Adipocyte (in vitro differentiated cells): ENCODE measurements at regions not wholly inside any gene's neighbourhood (a gene's known extent, or its start where the extent isn't known, plus 50 kb on each side); places are given as distances from the start of the nearest gene placed in this dataset.

ENCODE experiments used
- DNase-seq: peaks from one replicate; pipeline ENCODE4 v3.0.0-alpha.2; 2015; ENCODE audit warnings: low read depth
- H3K27me3 ChIP-seq: replicated peaks from 2 replicates; pipeline ENCODE4 v1.7.0; 2013; ENCODE audit warnings: mild to moderate bottlenecking, low read length, moderate library complexity; ENCODE audit not compliant: control insufficient read depth, insufficient read depth
- H3K36me3 ChIP-seq: 2 replicates; pipeline ENCODE4 v1.7.0; 2013; ENCODE audit warnings: low read length, mild to moderate bottlenecking, moderate library complexity; ENCODE audit not compliant: control insufficient read depth, insufficient read depth, severe bottlenecking
- H3K4me1 ChIP-seq: 2 replicates; pipeline ENCODE4 v1.7.0; 2013; ENCODE audit warnings: mild to moderate bottlenecking, low read length, moderate library complexity; ENCODE audit not compliant: control insufficient read depth, insufficient read depth
- H3K4me3 ChIP-seq: 2 replicates; pipeline ENCODE4 v1.7.0; 2013; ENCODE audit warnings: mild to moderate bottlenecking, low read length, moderate library complexity
- H3K9ac ChIP-seq: 2 replicates; pipeline ENCODE4 v1.7.0; 2013; ENCODE audit warnings: mild to moderate bottlenecking, low read length, moderate library complexity
- H3K9me3 ChIP-seq: 2 replicates; pipeline ENCODE4 v1.7.0; 2013; ENCODE audit warnings: mild to moderate bottlenecking, low read length, moderate library complexity; ENCODE audit not compliant: control insufficient read depth

DNA sequence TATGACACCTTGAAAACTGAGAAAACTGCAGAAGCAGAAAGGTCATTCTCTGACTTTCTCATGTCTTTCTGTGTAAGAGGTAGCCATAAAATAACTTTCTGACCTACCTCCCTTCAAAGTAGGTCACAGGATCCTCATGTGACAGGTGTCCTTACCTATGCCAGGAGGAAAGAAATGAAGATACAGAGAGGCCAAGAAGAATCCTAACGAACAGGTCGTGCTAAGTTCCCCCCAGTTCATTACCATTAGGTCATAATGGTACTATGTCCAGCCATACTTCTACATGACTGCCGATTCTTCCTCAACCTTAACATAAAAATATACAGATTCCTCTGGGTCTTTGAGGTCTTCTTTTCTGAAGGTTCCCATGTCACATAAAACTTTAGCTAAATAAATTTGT is 118.6 kb downstream of the FOXB1 start:
- H3K4me1 ChIP-seq: peaks cover 4% of the 10 kb centered on the region
- H3K9me3 ChIP-seq: no peaks in the 10 kb centered on the region
- DNase-seq: no peak
- no peaks in the 10 kb centered on the region for H3K36me3 ChIP-seq
- peaks cover 24% of the 10 kb centered on the region for H3K27me3 ChIP-seq
- H3K4me3 ChIP-seq: no peak overlapping the region
- no peak overlapping the region for H3K9ac ChIP-seq

DNA sequence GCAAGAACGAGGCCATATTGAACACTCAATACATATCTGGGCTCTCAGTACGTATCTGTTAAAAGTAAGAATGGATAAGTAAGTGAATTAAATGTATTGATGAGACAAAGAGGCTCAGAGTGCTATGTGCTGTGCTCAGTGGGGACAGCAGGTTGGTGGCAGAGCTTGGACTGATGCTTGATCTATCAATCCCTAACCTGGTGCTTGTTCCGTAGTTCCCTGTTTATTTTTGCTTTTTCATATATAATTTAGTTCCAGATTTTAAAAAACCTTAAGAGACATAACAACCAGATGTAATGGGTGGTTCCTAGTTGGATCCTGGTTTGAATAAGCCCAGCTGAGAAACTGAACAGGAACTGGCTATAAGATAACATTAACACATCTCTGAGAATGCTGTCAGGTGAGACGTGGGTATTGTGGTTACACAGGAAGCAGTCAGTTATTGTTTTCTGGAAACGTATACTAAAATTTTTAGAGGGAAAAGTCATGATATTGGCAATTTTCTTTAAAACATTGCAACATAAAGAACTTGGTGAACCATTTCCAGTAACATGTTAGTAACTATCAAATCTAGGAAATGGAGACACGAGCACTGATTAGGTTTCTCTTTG is 120.5 kb downstream of the FOXB1 start:
- no peak overlapping the region for H3K9ac ChIP-seq
- no peaks in the 10 kb centered on the region for H3K36me3 ChIP-seq
- peaks cover 8% of the 10 kb centered on the region for H3K4me1 ChIP-seq
- no peaks in the 10 kb centered on the region for H3K9me3 ChIP-seq
- DNase-seq: no peak
- no peak overlapping the region for H3K4me3 ChIP-seq
- H3K27me3 ChIP-seq: peaks cover 7% of the 10 kb centered on the region

DNA sequence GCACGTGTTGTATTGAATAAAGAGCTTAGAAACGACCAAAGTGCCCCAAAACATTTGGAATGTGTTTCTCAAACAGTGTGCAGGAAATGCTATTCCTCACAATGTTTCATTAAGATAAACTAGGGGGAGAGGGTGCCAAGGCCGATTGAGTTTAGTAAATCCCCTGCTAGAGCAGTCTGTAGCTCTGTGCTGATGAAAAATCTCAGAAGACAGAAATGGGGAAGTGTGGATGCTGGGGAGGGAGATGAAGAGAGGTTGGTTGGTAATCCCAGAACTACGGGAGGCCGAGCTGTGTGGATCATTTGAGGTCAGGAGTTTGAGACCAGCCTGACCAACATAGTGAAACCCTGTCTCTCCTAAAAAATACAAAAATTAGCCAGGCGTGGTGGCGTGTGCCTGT is 121.2 kb downstream of the FOXB1 start:
- H3K9ac ChIP-seq: no peak overlapping the region
- H3K9me3 ChIP-seq: no peaks in the 10 kb centered on the region
- peaks cover 8% of the 10 kb centered on the region for H3K4me1 ChIP-seq
- DNase-seq: no peak
- no peaks in the 10 kb centered on the region for H3K36me3 ChIP-seq
- no peak overlapping the region for H3K4me3 ChIP-seq
- peaks cover 3% of the 10 kb centered on the region for H3K27me3 ChIP-seq

DNA sequence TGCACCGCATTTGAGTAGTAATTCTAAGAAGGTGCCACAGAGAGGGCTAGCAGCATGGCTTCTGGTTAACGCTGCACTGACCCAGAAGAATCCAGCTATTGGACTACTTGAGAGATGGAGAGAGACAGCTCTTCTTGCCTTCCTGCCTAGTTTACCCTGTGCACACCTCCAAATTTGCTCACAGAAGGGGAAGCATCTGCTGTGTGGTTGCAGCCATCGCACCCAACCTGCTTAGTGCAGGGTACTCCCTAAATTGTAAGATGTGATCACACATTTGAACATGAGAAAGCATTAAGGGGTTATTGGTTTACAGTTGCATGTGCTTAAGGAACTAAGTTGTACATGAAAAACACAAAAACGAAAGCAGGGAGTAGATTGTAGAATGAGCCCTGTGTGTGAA is 122.1 kb downstream of the FOXB1 start:
- Histone ChIP-seq H3K27me3 (no peaks in the 10 kb centered on the region), H3K9ac (no peak overlapping the region), H3K36me3 (no peaks in the 10 kb centered on the region)

DNA sequence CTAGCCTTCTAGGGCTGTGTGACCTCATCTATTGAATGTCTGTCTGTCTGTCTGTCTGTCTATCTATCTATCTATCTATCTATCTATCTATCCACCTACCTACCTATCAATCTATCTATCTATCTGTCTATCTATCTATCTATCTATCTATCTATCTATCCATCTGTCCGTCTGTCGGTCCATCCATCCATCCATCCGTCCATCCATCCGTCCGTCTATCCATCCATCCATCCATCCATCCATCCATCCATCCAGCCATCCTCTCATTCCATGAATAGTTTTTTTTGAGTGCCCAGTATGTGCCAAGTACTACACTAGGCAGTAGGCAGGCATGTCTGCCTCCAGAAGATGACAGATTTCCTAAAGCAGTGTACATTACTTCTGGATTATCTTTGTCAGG is 122.5 kb downstream of the FOXB1 start:
- Histone ChIP-seq H3K27me3 (no peaks in the 10 kb centered on the region), H3K9ac (no peak overlapping the region), H3K9me3 (no peaks in the 10 kb centered on the region), H3K36me3 (no peaks in the 10 kb centered on the region), H3K4me1 (peaks cover 8% of the 10 kb centered on the region), H3K4me3 (no peak overlapping the region)
- no peak for DNase-seq

More for the DNA sequence above, 122.1 kb downstream of the FOXB1 start:
- peaks cover 8% of the 10 kb centered on the region for H3K4me1 ChIP-seq
- no peak overlapping the region for H3K4me3 ChIP-seq
- no peaks in the 10 kb centered on the region for H3K9me3 ChIP-seq
- no peak for DNase-seq

DNA sequence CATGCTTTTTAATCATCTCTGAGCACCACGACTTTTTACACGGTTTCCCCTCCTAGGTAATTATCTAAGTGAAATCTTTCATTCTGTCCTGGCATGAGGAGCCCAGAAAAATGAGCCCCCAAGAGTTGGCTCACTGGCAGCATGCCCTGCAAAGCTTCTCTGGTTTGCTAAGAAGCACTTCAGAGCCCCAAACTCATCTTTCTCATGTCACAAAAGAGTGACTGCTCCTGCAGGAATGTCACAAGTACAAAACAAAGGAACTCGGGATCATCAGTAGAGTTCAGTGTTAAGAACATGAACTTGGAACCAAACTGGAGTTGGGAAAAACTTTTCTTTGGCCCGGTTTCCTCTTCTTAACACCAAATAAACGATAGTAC is 123.9 kb downstream of the FOXB1 start:
- peak overlapping the region; percentile 79 for H3K9ac ChIP-seq
- no peak for DNase-seq
- H3K27me3 ChIP-seq: peaks cover 6% of the 10 kb centered on the region
- peak overlapping the region; percentile 78 for H3K4me3 ChIP-seq
- peaks cover 8% of the 10 kb centered on the region for H3K4me1 ChIP-seq
- no peaks in the 10 kb centered on the region for H3K9me3 ChIP-seq
- no peaks in the 10 kb centered on the region for H3K36me3 ChIP-seq

DNA sequence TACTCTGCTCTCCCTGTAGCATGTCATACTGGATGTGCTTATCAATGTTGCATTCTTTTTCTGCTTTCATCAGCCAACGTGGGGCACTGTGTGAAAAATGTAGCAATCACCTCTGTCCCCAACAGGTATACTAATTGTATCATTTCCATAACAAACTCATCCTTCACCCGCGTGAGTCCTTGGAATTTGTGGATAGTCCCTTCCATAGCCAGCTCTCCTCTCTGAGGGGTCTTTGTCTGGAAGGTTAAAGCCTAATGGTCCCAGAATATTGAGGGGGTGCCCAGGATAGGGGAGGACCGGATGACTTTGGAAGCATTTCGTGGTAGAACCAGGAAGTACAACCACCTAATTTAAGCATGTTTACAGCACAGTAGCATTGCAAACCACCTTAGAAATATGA is 124.6 kb downstream of the FOXB1 start:
- no peaks in the 10 kb centered on the region for H3K9me3 ChIP-seq
- H3K27me3 ChIP-seq: peaks cover 12% of the 10 kb centered on the region
- H3K36me3 ChIP-seq: no peaks in the 10 kb centered on the region
- H3K9ac ChIP-seq: no peak overlapping the region
- no peak for DNase-seq
- H3K4me1 ChIP-seq: peaks cover 8% of the 10 kb centered on the region
- no peak overlapping the region for H3K4me3 ChIP-seq

DNA sequence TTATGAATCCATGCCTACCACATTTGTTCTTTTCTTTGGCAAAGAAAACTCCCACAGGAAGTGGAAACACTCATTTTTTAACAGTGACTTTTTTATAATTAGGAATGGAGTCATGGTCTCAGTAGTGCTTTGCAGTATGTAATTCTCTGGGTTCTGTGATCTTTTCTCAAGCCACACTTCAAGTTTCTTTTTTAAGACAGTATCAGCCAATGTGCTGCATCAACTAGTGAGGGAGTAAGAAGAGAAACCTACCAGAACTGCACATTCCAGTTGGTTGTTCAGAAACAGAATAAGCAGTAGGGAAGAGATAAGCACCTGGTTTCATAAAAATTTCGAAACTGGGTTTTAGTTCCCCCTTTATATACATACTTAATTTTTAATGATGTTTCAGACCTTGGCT is 126.3 kb downstream of the FOXB1 start:
- H3K4me3 ChIP-seq: no peak overlapping the region
- no peak for DNase-seq
- H3K9ac ChIP-seq: no peak overlapping the region
- peaks cover 8% of the 10 kb centered on the region for H3K4me1 ChIP-seq
- H3K9me3 ChIP-seq: no peaks in the 10 kb centered on the region
- peaks cover 18% of the 10 kb centered on the region for H3K27me3 ChIP-seq
- H3K36me3 ChIP-seq: no peaks in the 10 kb centered on the region

DNA sequence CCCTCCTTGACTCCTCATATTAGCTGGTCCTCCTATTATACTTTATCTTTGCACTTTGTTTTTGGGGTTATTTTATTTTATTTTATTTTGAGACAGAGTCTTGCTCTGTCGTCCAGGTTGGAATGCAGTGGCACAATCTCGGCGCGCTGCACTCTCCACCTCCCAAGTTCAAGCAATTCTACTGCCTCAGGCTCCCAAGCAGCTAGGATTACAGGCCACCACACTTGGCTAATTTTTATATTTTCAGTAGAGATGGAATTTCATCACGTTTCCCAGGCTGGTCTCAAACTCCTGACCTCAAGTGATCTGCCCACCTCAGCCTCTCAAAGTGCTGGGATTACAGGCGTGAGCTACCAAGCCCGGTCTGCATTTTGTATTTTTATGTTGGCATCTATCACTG is 126.7 kb downstream of the FOXB1 start:
- Histone ChIP-seq H3K36me3 (no peaks in the 10 kb centered on the region), H3K4me3 (no peak overlapping the region), H3K27me3 (peaks cover 18% of the 10 kb centered on the region), H3K4me1 (peaks cover 8% of the 10 kb centered on the region), H3K9ac (no peak overlapping the region), H3K9me3 (no peaks in the 10 kb centered on the region)
- DNase-seq: no peak

DNA sequence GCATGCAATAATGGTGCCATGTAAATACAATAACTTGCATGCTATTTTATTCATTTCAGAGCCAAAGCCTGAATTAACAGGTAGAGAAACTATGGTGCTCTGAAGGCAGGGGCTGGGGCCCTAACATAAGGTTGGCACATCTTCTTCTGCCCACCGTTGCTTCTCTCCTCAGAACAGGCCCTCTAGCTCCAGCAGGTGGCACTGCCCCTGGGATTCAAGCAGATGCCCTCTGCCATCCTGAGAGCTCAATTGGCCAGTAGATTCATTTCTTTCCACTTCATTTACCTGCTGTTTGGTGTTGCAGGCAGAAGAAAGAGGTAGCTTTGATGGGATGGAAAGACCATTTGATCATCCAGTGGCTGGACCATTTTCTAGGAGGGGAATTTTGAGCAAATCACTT is 130.5 kb downstream of the FOXB1 start:
- no peak for DNase-seq
- H3K9ac ChIP-seq: no peak overlapping the region
- H3K36me3 ChIP-seq: no peaks in the 10 kb centered on the region
- H3K9me3 ChIP-seq: no peaks in the 10 kb centered on the region
- peaks cover 7% of the 10 kb centered on the region for H3K4me1 ChIP-seq
- no peak overlapping the region for H3K4me3 ChIP-seq
- H3K27me3 ChIP-seq: peaks cover 18% of the 10 kb centered on the region

DNA sequence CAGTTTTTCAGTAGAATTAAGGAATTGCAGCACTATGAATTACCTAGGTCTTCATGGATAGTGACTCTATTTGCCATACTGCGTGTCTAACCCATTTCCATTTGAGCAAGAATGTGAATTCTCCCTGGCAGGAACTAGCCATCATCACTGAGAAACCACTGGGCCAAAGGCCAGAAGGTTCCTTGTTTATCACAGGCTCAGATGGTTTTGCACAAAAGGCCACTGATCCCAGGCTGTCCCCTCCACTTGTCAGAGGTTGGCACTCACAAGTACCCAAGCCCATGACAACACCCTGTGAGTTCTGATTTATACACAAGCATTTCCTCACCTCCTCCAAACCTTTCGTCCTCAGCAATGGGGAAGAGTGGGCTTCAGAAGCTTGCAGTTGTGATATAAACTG is 131.8 kb downstream of the FOXB1 start:
- no peak for DNase-seq
- Histone ChIP-seq H3K27me3 (peaks cover 18% of the 10 kb centered on the region), H3K4me1 (peaks cover 7% of the 10 kb centered on the region), H3K4me3 (no peak overlapping the region), H3K9ac (no peak overlapping the region), H3K9me3 (peaks cover 3% of the 10 kb centered on the region), H3K36me3 (no peaks in the 10 kb centered on the region)

DNA sequence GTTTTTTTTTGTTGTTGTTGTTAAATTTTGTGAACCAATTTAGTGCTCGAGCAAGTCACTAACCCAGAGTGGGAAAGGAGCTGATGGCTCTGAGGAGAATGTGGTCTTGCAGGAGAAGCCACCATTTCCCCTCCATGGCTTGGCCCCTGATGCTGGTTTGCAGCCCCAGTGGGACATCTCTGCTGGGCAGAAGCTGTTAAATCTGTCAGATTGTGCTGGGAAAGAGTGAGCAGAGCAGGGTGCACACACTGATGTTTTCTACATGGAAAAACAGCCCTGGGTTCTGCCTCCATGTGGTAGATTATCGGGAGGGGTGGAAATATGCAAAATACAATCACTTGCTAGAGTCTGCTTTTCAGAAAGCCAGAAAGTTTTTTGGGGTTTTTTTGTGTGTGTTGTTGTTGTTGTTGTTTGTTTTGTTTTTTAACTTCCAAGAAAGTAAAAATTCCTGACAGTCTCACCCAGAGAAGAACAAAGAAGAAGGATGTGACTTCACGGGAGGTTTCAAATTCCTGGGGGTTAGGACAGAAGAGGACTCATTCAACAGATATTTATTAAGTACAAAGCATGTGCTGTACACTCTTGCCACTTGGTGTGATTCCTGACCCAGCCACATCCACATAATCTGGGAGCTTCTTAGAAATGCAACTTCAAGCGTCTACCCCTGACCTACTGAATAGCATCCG is 133.7 kb downstream of the FOXB1 start:
- Histone ChIP-seq H3K4me3 (no peak overlapping the region), H3K9ac (no peak overlapping the region), H3K27me3 (peaks cover 13% of the 10 kb centered on the region), H3K36me3 (no peaks in the 10 kb centered on the region), H3K4me1 (peaks cover 7% of the 10 kb centered on the region), H3K9me3 (peaks cover 3% of the 10 kb centered on the region)
- DNase-seq: no peak
